NCI-H1048 (cell line): ENCODE measurements at regions not wholly inside any gene's neighbourhood (a gene's known extent, or its start where the extent isn't known, plus 50 kb on each side); places are given as distances from the start of the nearest gene placed in this dataset.

ENCODE experiments used
- DNase-seq: peaks from one replicate; lab custom pipeline; 2025; lab: John Stamatoyannopoulos, UW

- no peak for DNase-seq
These were observed 283.3 kb upstream of the PWP1 start for GRCh38 chr12:107402041-107403022.

- DNase-seq = no peak
These were observed 280.6 kb upstream of the PWP1 start for GRCh38 chr12:107404981-107405380.

GRCh38 chr12:107405436-107405835 lies 280.2 kb upstream of the PWP1 start:
- DNase-seq = no peak

- DNase-seq = no peak
These were observed 278.7 kb upstream of the PWP1 start for GRCh38 chr12:107406932-107407331.

GRCh38 chr12:107411792-107412535 lies 273.6 kb upstream of the PWP1 start:
- no peak for DNase-seq

GRCh38 chr12:107415071-107415470 lies 270.5 kb upstream of the PWP1 start:
- no peak for DNase-seq

GRCh38 chr12:107415834-107416233 lies 269.8 kb upstream of the PWP1 start:
- DNase-seq = no peak

- DNase-seq = no peak
These were observed 268.6 kb upstream of the PWP1 start for GRCh38 chr12:107417004-107417403.

- no peak for DNase-seq
These were observed 266.6 kb upstream of the PWP1 start for GRCh38 chr12:107418981-107419380.

GRCh38 chr12:107423531-107423930 lies 262.1 kb upstream of the PWP1 start:
- no peak for DNase-seq

- DNase-seq = no peak
These were observed 256.4 kb upstream of the PWP1 start for GRCh38 chr12:107429006-107429705.

GRCh38 chr12:107431942-107432341 lies 253.7 kb upstream of the PWP1 start:
- DNase-seq = no peak

- no peak for DNase-seq
These were observed 250.5 kb upstream of the PWP1 start for GRCh38 chr12:107435072-107435471.

- no peak for DNase-seq
These were observed 250.1 kb upstream of the PWP1 start for GRCh38 chr12:107435520-107435919.

- DNase-seq = no peak
These were observed 249.2 kb upstream of the PWP1 start for GRCh38 chr12:107436376-107436775.

GRCh38 chr12:107436836-107437235 lies 248.8 kb upstream of the PWP1 start:
- no peak for DNase-seq

GRCh38 chr12:107437954-107438353 lies 247.6 kb upstream of the PWP1 start:
- DNase-seq = no peak

- no peak for DNase-seq
These were observed 246.4 kb upstream of the PWP1 start for GRCh38 chr12:107439026-107439738.

GRCh38 chr12:107440606-107441005 lies 245.0 kb upstream of the PWP1 start:
- DNase-seq = no peak

- no peak for DNase-seq
These were observed 243.8 kb upstream of the PWP1 start for GRCh38 chr12:107441665-107442300.

GRCh38 chr12:107442326-107442987 lies 243.1 kb upstream of the PWP1 start:
- DNase-seq = no peak
